ENCODE measurements at regions not wholly inside any gene's neighbourhood (a gene's known extent, or its start where the extent isn't known, plus 50 kb on each side); places are given as distances from the start of the nearest gene placed in this dataset.

DNA sequence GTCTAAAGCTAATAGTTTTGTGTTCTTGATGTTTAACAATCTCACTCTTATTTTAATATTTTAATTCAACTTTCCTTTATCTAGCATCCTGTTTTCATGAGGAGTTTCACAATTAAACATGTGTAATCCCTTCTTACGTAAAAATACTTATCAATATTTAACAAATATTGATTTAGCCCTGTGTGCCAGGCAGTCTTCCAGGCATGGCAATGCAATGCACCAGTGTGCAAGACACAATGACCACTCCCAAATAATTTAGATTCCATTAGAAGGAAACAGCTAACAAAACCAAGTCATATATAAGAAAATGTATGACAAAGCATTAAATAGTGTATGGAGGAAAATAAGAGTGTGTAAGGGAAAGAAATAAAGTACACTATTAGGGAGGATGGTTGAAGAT is 627.1 kb upstream of the ARPP21 start:
- Histone ChIP-seq H3K79me2 (ENCODE audit: control insufficient read depth, insufficient read depth, low read length) (no peaks in the 10 kb centered on the region), H4K20me1 (ENCODE audit: control insufficient read depth, insufficient read depth) (no peaks in the 10 kb centered on the region), H2AFZ (ENCODE audit: control insufficient read depth, low read depth, low read length) (no peak overlapping the region), H3K9me3 (replicated peaks; ENCODE audit: control insufficient read depth, insufficient read depth, low read length) (no peaks in the 10 kb centered on the region), H3K9ac (ENCODE audit: control insufficient read depth, insufficient read depth, low read length) (no peak overlapping the region), H3K4me2 (ENCODE audit: control insufficient read depth, insufficient read depth) (no peak overlapping the region), H3K27ac (ENCODE audit: control insufficient read depth, insufficient read depth) (no peak overlapping the region), H3K36me3 (ENCODE audit: control insufficient read depth in 2 of 2, insufficient read depth in 2 of 2, low read length in 1 of 2) (no peaks in the 10 kb centered on the region), H3K27me3 (replicated peaks in 1 of 2; ENCODE audit: control insufficient read depth in 2 of 2, insufficient read depth in 2 of 2, low read length in 1 of 2) (no peaks in the 10 kb centered on the region), H3K4me1 (ENCODE audit: control insufficient read depth, insufficient read depth, low read length) (no peaks in the 10 kb centered on the region), H3K4me3 (no peak overlapping the region)
- intact Hi-C loops (cut with micrococcal nuclease; ENCODE audit: unreplicated experiment), result no loop called here
- no peak for DNase-seq (ENCODE audit: low read depth, low spot score)
- in situ Hi-C loops (cut with MboI), result no loop called here
- ChIA-PET CTCF (no interaction called here), POLR2A (no interaction called here), RAD21 (ENCODE audit: unreplicated experiment) (no interaction called here), SMC1A (ENCODE audit: uncharacterized antibody, unreplicated experiment) (no interaction called here)
- FAIRE-seq, result no peak
- WGBS (ENCODE audit: insufficient coverage, insufficient replicate concordance, low lambda C conversion rate, missing lambda C conversion rate), result 0% methylated on average over 1 of the region's 1 CpG
- no peak for ATAC-seq
- no peak for TF ChIP-seq IKZF1 (conservative IDR thresholded peaks at IDR 0.05)
- TF ChIP-seq, protein P1, sequence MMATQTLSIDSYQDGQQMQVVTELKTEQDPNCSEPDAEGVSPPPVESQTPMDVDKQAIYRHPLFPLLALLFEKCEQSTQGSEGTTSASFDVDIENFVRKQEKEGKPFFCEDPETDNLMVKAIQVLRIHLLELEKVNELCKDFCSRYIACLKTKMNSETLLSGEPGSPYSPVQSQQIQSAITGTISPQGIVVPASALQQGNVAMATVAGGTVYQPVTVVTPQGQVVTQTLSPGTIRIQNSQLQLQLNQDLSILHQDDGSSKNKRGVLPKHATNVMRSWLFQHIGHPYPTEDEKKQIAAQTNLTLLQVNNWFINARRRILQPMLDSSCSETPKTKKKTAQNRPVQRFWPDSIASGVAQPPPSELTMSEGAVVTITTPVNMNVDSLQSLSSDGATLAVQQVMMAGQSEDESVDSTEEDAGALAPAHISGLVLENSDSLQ (IDR thresholded peaks at IDR 0.05), result no peak
- BruUV-seq (replicated peaks), result no TSS peak

DNA sequence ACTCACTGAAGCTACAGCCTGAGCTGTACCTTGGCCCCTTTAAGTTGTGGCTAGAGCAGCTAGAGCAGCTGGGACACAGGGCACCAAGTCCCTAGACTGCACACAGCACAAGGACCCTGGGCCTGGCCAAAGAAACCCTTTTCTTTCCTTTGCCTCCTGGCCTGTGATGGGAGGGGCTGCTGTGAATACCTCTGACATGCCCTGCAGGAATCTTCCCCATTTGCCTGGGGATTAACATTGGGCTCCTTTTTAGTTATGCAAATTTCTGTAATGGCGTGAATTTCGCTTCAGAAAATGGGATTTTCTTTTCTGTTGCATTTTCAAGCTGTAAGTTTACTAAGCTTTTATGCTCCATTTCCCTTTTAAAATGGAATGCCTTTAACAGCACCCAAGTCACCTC is 611.2 kb upstream of the ARPP21 start:
- Histone ChIP-seq H4K20me1 (ENCODE audit: control insufficient read depth, insufficient read depth) (no peaks in the 10 kb centered on the region), H3K27me3 (replicated peaks in 1 of 2; ENCODE audit: control insufficient read depth in 2 of 2, insufficient read depth in 2 of 2, low read length in 1 of 2) (no peaks in the 10 kb centered on the region), H3K27ac (ENCODE audit: control insufficient read depth, insufficient read depth) (no peak overlapping the region), H3K36me3 (ENCODE audit: control insufficient read depth in 2 of 2, insufficient read depth in 2 of 2, low read length in 1 of 2) (no peaks in the 10 kb centered on the region), H3K79me2 (ENCODE audit: control insufficient read depth, insufficient read depth, low read length) (no peaks in the 10 kb centered on the region), H3K4me3 (no peak overlapping the region), H3K9me3 (replicated peaks; ENCODE audit: control insufficient read depth, insufficient read depth, low read length) (no peaks in the 10 kb centered on the region; the same call in 2 of the 3 replicates), H3K4me1 (ENCODE audit: control insufficient read depth, insufficient read depth, low read length) (no peaks in the 10 kb centered on the region), H3K4me2 (ENCODE audit: control insufficient read depth, insufficient read depth) (no peak overlapping the region), H2AFZ (ENCODE audit: control insufficient read depth, low read depth, low read length) (no peak overlapping the region), H3K9ac (ENCODE audit: control insufficient read depth, insufficient read depth, low read length) (no peak overlapping the region)
- ATAC-seq, result no peak
- ChIA-PET CTCF (no interaction called here), RAD21 (ENCODE audit: unreplicated experiment) (no interaction called here), POLR2A (interaction anchor here (0.6 kb wide), 1 partner anchor 14 kb away, joined by 3 read pairs; no protein-coding TSS in a partner anchor), SMC1A (ENCODE audit: uncharacterized antibody, unreplicated experiment) (no interaction called here)
- 0% methylated on average over 2 of the region's 2 CpGs for WGBS (ENCODE audit: insufficient coverage, insufficient replicate concordance, low lambda C conversion rate, missing lambda C conversion rate)
- intact Hi-C loops (cut with micrococcal nuclease; ENCODE audit: unreplicated experiment), result no loop called here
- TF ChIP-seq IRF4 (IDR thresholded peaks at IDR 0.05; ENCODE audit: low read depth, low read length) (no peak), ZNF622 (IDR thresholded peaks at IDR 0.05) (no peak), BMI1 (IDR thresholded peaks at IDR 0.05; ENCODE audit: borderline replicate concordance) (no peak), SMC3 (IDR thresholded peaks at IDR 0.05; ENCODE audit: borderline replicate concordance, low read length) (no peak), ZNF274 (IDR thresholded peaks at IDR 0.05; ENCODE audit: insufficient read depth, insufficient read length) (no peak), NRF1 (conservative IDR thresholded peaks at IDR 0.05; ENCODE audit: low read depth, low read length) (no peak), MYB (IDR thresholded peaks at IDR 0.05; ENCODE audit: borderline replicate concordance, low read depth, low read length) (no peak), MXI1 (IDR thresholded peaks at IDR 0.05; ENCODE audit: low read depth, low read length) (no peak), HDAC6 (IDR thresholded peaks at IDR 0.05; ENCODE audit: unreplicated experiment) (no peak), NR2C2 (IDR thresholded peaks at IDR 0.05; ENCODE audit: borderline replicate concordance, control insufficient read depth, insufficient read length, low read depth) (no peak), SPI1 (IDR thresholded peaks at IDR 0.05; ENCODE audit: borderline replicate concordance, insufficient read depth, low read depth, low read length) (no peak)
- TF ChIP-seq, protein P2, sequence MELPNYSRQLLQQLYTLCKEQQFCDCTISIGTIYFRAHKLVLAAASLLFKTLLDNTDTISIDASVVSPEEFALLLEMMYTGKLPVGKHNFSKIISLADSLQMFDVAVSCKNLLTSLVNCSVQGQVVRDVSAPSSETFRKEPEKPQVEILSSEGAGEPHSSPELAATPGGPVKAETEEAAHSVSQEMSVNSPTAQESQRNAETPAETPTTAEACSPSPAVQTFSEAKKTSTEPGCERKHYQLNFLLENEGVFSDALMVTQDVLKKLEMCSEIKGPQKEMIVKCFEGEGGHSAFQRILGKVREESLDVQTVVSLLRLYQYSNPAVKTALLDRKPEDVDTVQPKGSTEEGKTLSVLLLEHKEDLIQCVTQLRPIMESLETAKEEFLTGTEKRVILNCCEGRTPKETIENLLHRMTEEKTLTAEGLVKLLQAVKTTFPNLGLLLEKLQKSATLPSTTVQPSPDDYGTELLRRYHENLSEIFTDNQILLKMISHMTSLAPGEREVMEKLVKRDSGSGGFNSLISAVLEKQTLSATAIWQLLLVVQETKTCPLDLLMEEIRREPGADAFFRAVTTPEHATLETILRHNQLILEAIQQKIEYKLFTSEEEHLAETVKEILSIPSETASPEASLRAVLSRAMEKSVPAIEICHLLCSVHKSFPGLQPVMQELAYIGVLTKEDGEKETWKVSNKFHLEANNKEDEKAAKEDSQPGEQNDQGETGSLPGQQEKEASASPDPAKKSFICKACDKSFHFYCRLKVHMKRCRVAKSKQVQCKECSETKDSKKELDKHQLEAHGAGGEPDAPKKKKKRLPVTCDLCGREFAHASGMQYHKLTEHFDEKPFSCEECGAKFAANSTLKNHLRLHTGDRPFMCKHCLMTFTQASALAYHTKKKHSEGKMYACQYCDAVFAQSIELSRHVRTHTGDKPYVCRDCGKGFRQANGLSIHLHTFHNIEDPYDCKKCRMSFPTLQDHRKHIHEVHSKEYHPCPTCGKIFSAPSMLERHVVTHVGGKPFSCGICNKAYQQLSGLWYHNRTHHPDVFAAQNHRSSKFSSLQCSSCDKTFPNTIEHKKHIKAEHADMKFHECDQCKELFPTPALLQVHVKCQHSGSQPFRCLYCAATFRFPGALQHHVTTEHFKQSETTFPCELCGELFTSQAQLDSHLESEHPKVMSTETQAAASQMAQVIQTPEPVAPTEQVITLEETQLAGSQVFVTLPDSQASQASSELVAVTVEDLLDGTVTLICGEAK (IDR thresholded peaks at IDR 0.05; ENCODE audit: borderline replicate concordance), result no peak
- BruUV-seq (replicated peaks), result no TSS peak
- no peak for FAIRE-seq
- in situ Hi-C loops (cut with MboI), result no loop called here
- no peak for DNase-seq (ENCODE audit: low read depth, low spot score)
